Keratinocyte (primary cell): ENCODE measurements at regions not wholly inside any gene's neighbourhood (a gene's known extent, or its start where the extent isn't known, plus 50 kb on each side); places are given as distances from the start of the nearest gene placed in this dataset.

Experiments
- DNase-seq: peaks from one replicate; pipeline ENCODE4 v3.0.0-alpha.2; 2011; ENCODE audit warnings: low read depth, missing footprints, low spot score
- FAIRE-seq: peaks from 2 replicates; lab custom pipeline; 2011; peaks lifted over from hg19 to GRCh38; lab: Jason Lieb, UNC
- H2AFZ ChIP-seq: 2 replicates; pipeline ENCODE4 v1.6.0; 2012; ENCODE audit warnings: low read length, control low read depth, inconsistent platforms; ENCODE audit not compliant: control insufficient read depth
- H3K27ac ChIP-seq: 2 replicates; pipeline ENCODE4 v1.5.1; 2011; ENCODE audit warnings: low read length; ENCODE audit not compliant: control insufficient read depth, insufficient read depth
- H3K27me3 ChIP-seq: 3 replicates; pipeline ENCODE4 v1.6.0; 2011; ENCODE audit warnings: low read length; ENCODE audit not compliant: control insufficient read depth, insufficient read depth; ENCODE audit errors: extremely low read depth
- H3K36me3 ChIP-seq, 2 experiments: 2 replicates in 1 of 2; 3 replicates in 1 of 2; pipeline ENCODE4 v1.5.1; 2011; ENCODE audit warnings: low read length in 2 of 2, mild to moderate bottlenecking in 1 of 2; ENCODE audit not compliant: control insufficient read depth in 2 of 2, insufficient read depth in 2 of 2; ENCODE audit errors: extremely low read depth in 1 of 2
- H3K4me1 ChIP-seq: 3 replicates; pipeline ENCODE4 v1.5.1; 2011; ENCODE audit warnings: low read length; ENCODE audit not compliant: control insufficient read depth, insufficient read depth; ENCODE audit errors: extremely low read depth
- H3K4me2 ChIP-seq: 3 replicates; pipeline ENCODE4 v1.6.0; 2011; ENCODE audit warnings: low read depth, low read length; ENCODE audit not compliant: control insufficient read depth, insufficient read depth; ENCODE audit errors: extremely low read depth
- H3K4me3 ChIP-seq, 3 experiments: fragments of 200-600 bp in 1 of 3; sonication (generic) in 1 of 3; 2 replicates in 2 of 3; 3 replicates in 1 of 3; pipeline ENCODE4 v1.5.1; 2011 to 2016; ENCODE audit warnings: low read length in 3 of 3, mild to moderate bottlenecking in 3 of 3, control low read depth in 2 of 3, inconsistent platforms in 1 of 3, low read depth in 1 of 3, mixed read lengths in 1 of 3, mixed run types in 1 of 3, moderate library complexity in 1 of 3; ENCODE audit not compliant: control insufficient read depth in 2 of 3, insufficient read depth in 2 of 3; ENCODE audit errors: extremely low read depth in 1 of 3
- H3K79me2 ChIP-seq: 2 replicates; pipeline ENCODE4 v1.6.0; 2012; ENCODE audit warnings: low read length; ENCODE audit not compliant: control insufficient read depth, insufficient read depth
- H3K9ac ChIP-seq: 3 replicates; pipeline ENCODE4 v1.6.0; 2011; ENCODE audit warnings: low read length; ENCODE audit not compliant: control insufficient read depth, insufficient read depth; ENCODE audit errors: extremely low read depth
- H3K9me1 ChIP-seq: 3 replicates; pipeline ENCODE4 v1.6.0; 2011; ENCODE audit warnings: low read length; ENCODE audit not compliant: control insufficient read depth, insufficient read depth; ENCODE audit errors: extremely low read depth
- H3K9me3 ChIP-seq: 2 replicates; pipeline ENCODE4 v1.5.1; 2012; ENCODE audit warnings: low read depth, low read length; ENCODE audit not compliant: control insufficient read depth
- H4K20me1 ChIP-seq: 3 replicates; pipeline ENCODE4 v1.6.0; 2011; ENCODE audit warnings: low read length; ENCODE audit not compliant: control insufficient read depth, insufficient read depth; ENCODE audit errors: extremely low read depth
- EZH2 ChIP-seq: IDR thresholded peaks from one replicate; pipeline ENCODE4 v1.6.1; 2012; ENCODE audit warnings: inconsistent platforms, mild to moderate bottlenecking, low read length, moderate library complexity
- dilution Hi-C: fragments of 300-500 bp; cut with MboI; formaldehyde crosslinking; loops from one replicate; pipeline ENCODE4 v1.7.0; 2020; ENCODE audit warnings: low sequenced_read_pairs; ENCODE audit not compliant: extremely low pct_ligation_motif_present
- TF ChIP-seq, protein P1 (sequence below), 3 experiments: IDR thresholded peaks in 1 of 3; conservative IDR thresholded peaks in 1 of 3; optimal IDR thresholded peaks in 1 of 3; 2 replicates in 2 of 3; 3 replicates in 1 of 3; pipeline versions ENCODE3 to v1.5.1; 2011; ENCODE audit warnings: low read length in 3 of 3, mild to moderate bottlenecking in 3 of 3, moderate library complexity in 2 of 3, control low read depth in 1 of 3, inconsistent platforms in 1 of 3; ENCODE audit not compliant: insufficient read depth in 2 of 3; ENCODE audit errors: extremely low read depth in 1 of 3

DNA sequence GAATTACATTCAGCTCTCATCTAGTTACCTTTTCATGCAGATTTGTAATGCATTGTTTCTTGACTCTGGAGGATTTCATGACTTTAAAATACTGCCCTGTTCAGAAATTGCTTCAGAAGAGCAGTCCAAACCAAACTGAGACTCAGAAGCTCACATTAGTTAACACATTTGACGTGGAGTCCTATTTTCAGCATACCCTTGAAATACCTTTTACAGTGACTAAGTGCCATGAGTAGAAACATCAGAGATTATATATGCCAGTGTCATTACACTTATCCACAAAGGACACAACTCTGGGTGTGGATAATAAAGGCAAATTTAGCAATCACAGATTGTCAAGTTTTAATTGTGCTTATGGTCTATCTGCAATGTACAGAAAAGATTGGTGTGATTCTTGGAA is 459.6 kb downstream of the FRK start:
- no peaks in the 10 kb centered on the region for H3K4me1 ChIP-seq
- H3K79me2 ChIP-seq = no peaks in the 10 kb centered on the region
- H3K36me3 ChIP-seq = no peaks in the 10 kb centered on the region
- H3K4me3 ChIP-seq = no peak overlapping the region
- dilution Hi-C loops = no loop called here
- H3K9ac ChIP-seq = no peak overlapping the region
- TF ChIP-seq EZH2 = no peak
- TF ChIP-seq, protein P1, sequence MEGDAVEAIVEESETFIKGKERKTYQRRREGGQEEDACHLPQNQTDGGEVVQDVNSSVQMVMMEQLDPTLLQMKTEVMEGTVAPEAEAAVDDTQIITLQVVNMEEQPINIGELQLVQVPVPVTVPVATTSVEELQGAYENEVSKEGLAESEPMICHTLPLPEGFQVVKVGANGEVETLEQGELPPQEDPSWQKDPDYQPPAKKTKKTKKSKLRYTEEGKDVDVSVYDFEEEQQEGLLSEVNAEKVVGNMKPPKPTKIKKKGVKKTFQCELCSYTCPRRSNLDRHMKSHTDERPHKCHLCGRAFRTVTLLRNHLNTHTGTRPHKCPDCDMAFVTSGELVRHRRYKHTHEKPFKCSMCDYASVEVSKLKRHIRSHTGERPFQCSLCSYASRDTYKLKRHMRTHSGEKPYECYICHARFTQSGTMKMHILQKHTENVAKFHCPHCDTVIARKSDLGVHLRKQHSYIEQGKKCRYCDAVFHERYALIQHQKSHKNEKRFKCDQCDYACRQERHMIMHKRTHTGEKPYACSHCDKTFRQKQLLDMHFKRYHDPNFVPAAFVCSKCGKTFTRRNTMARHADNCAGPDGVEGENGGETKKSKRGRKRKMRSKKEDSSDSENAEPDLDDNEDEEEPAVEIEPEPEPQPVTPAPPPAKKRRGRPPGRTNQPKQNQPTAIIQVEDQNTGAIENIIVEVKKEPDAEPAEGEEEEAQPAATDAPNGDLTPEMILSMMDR (optimal IDR thresholded peaks at IDR 0.05 in 1 of 3, IDR thresholded peaks at IDR 0.05 in 1 of 3, conservative IDR thresholded peaks at IDR 0.05 in 1 of 3; ENCODE audit: extremely low read depth in 1 of 3, insufficient read depth in 2 of 3, low read length in 3 of 3) = no peak
- H3K9me3 ChIP-seq = no peaks in the 10 kb centered on the region
- DNase-seq (no peak), FAIRE-seq (no peak)
- H2AFZ ChIP-seq = no peak overlapping the region
- H3K27me3 ChIP-seq = no peaks in the 10 kb centered on the region
- no peak overlapping the region for H3K4me2 ChIP-seq
- no peaks in the 10 kb centered on the region for H3K9me1 ChIP-seq
- no peaks in the 10 kb centered on the region for H4K20me1 ChIP-seq
- no peak overlapping the region for H3K27ac ChIP-seq

DNA sequence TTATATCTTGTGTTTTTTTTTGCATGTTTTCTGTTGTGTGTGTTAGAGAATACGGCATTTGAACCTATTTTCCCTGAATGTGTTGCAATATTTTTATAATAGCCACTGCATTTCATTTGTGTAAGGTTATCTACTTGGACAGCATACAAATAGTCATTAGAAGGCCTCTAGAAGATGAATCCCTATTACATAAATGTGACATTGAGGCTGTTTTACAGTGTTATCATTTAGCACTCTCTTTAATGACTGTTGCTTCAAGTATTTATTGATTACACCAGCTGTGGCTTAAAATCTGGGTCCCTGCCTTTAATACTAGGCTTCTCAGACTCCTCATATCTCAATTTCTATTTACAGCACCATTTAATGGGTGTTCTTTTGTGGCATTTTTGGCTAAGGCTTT is 465.8 kb downstream of the FRK start:
- H3K4me2 ChIP-seq = no peak overlapping the region
- H3K9me3 ChIP-seq = no peaks in the 10 kb centered on the region
- no peak overlapping the region for H3K9ac ChIP-seq
- H3K4me3 ChIP-seq = no peak overlapping the region
- no peaks in the 10 kb centered on the region for H3K27me3 ChIP-seq
- no peak for DNase-seq
- H3K36me3 ChIP-seq = no peaks in the 10 kb centered on the region
- H3K79me2 ChIP-seq = no peaks in the 10 kb centered on the region
- H3K27ac ChIP-seq = no peak overlapping the region
- no peaks in the 10 kb centered on the region for H3K4me1 ChIP-seq
- no peak for TF ChIP-seq EZH2
- TF ChIP-seq, protein P1 (optimal IDR thresholded peaks at IDR 0.05 in 1 of 3, IDR thresholded peaks at IDR 0.05 in 1 of 3, conservative IDR thresholded peaks at IDR 0.05 in 1 of 3; ENCODE audit: extremely low read depth in 1 of 3, insufficient read depth in 2 of 3, low read length in 3 of 3) = no peak
- no peak for FAIRE-seq
- no peaks in the 10 kb centered on the region for H3K9me1 ChIP-seq
- dilution Hi-C loops = no loop called here
- no peak overlapping the region for H2AFZ ChIP-seq
- H4K20me1 ChIP-seq = no peaks in the 10 kb centered on the region
